Middle frontal gyrus (tissue), 1 donor: ENCODE measurements at regions not wholly inside any gene's neighbourhood (a gene's known extent, or its start where the extent isn't known, plus 50 kb on each side); places are given as distances from the start of the nearest gene placed in this dataset.

ENCODE experiments used
- DNase-seq: peaks from one replicate; pipeline ENCODE4 v3.0.0-alpha.2; 2015; ENCODE audit warnings: low spot score; ENCODE audit errors: extremely low spot score

- no peak for DNase-seq
Measured at GRCh38 chr5:117833691-117834090, 1154.7 kb downstream of the DTWD2 start.

GRCh38 chr5:117829646-117830045, 1158.7 kb downstream of the DTWD2 start:
- no peak for DNase-seq

- no peak for DNase-seq
Measured at GRCh38 chr5:117813850-117814249, 1174.5 kb downstream of the DTWD2 start.

- DNase-seq = no peak
Measured at GRCh38 chr5:117812861-117813260, 1175.5 kb downstream of the DTWD2 start.

GRCh38 chr5:117809251-117809650, 1179.1 kb downstream of the DTWD2 start:
- DNase-seq = no peak

GRCh38 chr5:117805058-117805457, 1183.3 kb downstream of the DTWD2 start:
- DNase-seq = no peak

GRCh38 chr5:117803533-117803932, 1184.8 kb downstream of the DTWD2 start:
- no peak for DNase-seq

GRCh38 chr5:117801583-117801982, 1186.8 kb downstream of the DTWD2 start:
- no peak for DNase-seq

- DNase-seq = no peak
Measured at GRCh38 chr5:117800261-117800660, 1188.1 kb downstream of the DTWD2 start.

GRCh38 chr5:117794847-117795246, 1193.5 kb downstream of the DTWD2 start:
- no peak for DNase-seq

- no peak for DNase-seq
Measured at GRCh38 chr5:117793963-117794362, 1194.4 kb downstream of the DTWD2 start.

GRCh38 chr5:117792476-117792875, 1195.9 kb downstream of the DTWD2 start:
- no peak for DNase-seq

- DNase-seq = no peak
Measured at GRCh38 chr5:117788596-117788995, 1199.8 kb downstream of the DTWD2 start.

- no peak for DNase-seq
Measured at GRCh38 chr5:117779171-117779570, 1204.5 kb upstream of the SEMA6A start.

- no peak for DNase-seq
Measured at GRCh38 chr5:117776977-117777376, 1202.4 kb upstream of the SEMA6A start.

- no peak for DNase-seq
Measured at GRCh38 chr5:117769877-117770276, 1195.3 kb upstream of the SEMA6A start.

GRCh38 chr5:117763271-117763670, 1188.6 kb upstream of the SEMA6A start:
- no peak for DNase-seq

GRCh38 chr5:117761186-117761585, 1186.6 kb upstream of the SEMA6A start:
- no peak for DNase-seq

- no peak for DNase-seq
Measured at GRCh38 chr5:117759849-117760499, 1185.4 kb upstream of the SEMA6A start.

GRCh38 chr5:117752403-117752802, 1177.8 kb upstream of the SEMA6A start:
- no peak for DNase-seq

GRCh38 chr5:117748336-117748735, 1173.7 kb upstream of the SEMA6A start:
- no peak for DNase-seq

- DNase-seq = no peak
Measured at GRCh38 chr5:117743337-117743736, 1168.7 kb upstream of the SEMA6A start.

GRCh38 chr5:117741655-117742206, 1167.1 kb upstream of the SEMA6A start:
- no peak for DNase-seq
